ENCODE measurements at regions not wholly inside any gene's neighbourhood (a gene's known extent, or its start where the extent isn't known, plus 50 kb on each side); places are given as distances from the start of the nearest gene placed in this dataset.
"Not testable (repeated sequence)": the region's sequence is repeated elsewhere in the genome, so short reads cannot be mapped to it uniquely, and the experiment has no call there.

DNA sequence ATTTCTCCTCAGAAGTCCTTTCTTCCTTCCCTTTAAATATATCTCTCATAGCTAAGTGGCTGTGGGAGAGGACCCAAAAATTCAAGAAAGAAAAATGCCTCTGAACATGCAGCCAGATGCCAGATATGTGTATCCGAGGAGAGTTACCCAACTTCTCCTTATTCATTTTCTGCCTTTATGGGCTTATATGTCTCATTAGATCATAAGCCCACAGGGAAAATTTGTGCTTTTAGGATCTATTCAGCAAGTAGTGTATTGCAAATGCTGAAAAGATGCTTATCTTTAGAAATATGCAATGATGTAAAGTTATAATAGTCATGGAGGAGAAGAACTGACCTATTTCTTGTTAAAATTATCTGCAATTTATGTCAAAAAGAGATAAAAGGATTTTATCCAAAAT lies 371.8 kb upstream of the NOCT start:
- no peak for DNase-seq (ENCODE audit: extremely low read depth, low read depth)

DNA sequence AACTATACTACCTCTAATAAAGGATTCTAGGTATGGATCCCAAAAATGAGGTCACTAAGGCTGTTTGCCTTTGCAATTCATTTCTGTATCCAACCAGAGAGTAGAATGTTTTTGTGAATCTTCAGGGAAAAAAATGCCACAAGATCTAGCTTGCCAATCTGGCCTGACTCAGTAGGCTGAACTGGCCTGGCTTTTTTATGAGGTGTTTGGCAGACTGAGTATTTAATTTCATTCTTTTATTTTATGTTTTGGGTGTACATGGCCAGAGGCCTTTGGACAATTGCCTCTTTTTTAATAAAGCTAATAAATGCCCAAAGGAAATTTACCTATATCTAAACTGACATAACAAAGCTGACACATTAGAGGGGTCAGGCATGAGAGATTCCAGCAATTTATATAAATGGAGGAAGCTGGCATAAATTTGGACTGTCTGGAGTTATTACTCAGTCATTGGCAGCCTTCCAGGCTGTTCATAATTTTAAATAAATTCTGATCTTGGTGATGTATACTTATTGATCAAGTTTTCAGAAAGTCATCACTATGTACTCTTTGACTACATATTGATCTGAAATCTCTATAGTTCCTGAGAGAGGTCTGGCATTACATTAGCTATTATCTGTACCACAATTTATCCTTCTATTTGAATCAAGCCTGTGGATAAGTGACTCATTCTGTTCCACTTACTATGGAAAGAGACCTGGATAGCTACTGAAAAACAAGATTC lies 376.4 kb upstream of the NOCT start:
- no peak for DNase-seq (ENCODE audit: extremely low read depth, low read depth)

DNA sequence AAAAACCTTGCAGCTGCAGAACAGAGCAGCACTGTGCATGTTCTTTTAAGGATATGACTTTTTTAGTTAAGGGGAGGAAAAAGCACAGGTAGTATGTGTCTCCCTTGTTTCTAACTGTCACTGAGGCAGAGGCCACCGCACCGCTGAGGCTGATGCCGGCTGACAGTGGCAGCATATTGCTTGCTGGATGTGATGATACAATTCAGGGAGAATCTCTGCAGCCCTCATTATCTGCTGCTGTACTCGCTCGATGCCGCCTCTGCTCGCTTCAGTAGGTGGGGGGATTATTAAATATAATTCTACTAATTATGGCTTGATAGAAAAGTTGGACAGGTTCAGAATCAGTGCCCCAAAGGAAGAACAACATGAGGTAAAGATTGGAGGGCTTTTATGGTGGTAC lies 378.8 kb upstream of the NOCT start:
- DNase-seq (ENCODE audit: extremely low read depth, low read depth): no peak

DNA sequence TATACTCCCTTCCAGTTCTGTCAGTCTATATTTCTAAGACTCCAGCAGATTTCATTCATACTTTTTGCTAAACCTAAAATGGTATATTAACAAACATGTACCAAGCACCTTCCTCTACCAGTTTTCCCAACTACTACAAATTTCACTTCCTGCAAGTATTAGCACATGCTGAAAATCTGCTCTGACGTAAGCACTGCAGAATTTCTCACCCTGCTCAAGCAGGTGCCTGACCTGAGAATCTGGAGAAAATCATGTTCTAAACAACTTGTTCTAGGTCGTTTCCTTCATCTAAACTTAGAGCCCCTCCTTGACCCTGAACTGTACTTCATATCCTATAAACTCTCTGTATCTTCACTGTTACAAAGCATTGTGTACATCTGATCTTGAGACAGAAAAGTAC lies 380.7 kb upstream of the NOCT start:
- DNase-seq (ENCODE audit: extremely low read depth, low read depth): no peak

DNA sequence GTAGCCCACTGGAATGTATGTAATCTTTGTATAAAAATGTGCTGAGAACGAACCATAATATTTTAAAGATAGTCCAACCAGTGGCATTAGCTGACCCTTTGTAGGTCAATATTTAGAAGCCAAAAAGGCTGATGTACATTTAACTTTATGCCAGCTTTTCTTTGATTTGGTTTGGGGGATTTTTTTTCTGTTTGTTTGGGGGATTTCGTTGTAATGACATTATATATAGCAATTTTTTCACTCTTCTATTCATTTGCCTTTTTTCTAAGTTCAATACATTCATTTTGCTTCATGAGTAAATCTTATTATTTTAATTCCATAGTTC lies 382.0 kb upstream of the NOCT start:
- no peak for DNase-seq (ENCODE audit: extremely low read depth, low read depth)

DNA sequence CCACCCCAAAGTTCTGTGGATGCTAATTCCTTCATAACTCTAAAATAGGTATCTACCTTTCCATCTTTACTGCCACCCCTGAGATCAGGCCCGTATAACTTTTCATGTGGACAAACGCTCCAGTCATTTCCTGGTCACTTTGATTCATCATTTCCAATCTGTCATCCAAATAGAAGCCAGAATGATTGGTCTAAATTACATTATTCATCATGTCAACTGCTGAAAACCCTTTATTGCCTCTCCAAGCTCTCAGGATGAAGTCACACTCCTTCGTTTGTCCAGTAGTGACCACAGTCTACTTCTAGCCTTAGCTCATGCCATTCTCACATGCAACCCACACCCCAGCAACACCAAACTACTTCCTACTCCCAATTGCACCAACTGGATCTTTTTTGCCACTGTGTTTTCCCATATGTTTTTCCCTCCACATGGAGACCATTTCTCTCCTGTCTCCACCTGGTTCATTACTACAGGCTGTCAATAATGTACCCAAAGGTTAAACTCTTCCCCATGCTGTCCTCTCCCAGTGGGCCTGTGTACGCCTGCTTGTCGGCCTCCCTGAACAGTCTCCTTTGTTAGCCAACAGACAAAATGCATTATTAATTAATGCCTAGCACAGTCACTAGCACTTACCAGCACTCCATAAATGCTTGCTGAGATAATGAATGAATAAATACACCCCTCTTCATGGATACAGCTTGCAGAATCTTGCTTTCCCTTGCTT lies 382.6 kb upstream of the NOCT start:
- DNase-seq (ENCODE audit: extremely low read depth, low read depth): no peak

DNA sequence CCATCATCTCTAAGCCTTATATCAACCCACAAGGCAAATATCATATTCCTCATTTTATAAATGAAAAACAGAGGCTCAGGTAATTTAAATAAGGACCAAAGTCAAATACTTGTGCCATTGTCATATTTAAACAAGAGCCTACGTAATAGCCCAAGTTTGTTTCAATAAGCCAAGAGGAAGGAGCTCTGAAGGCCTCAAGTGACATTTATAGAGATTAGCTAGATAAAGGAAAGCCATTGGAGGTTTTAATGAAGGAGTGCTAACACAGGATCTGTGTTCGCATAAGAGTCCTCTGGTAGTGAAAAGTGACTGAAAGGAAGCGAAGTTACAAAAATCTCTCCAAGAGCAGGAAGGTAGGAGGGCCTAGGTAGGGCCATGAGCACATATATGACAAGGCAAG lies 384.9 kb upstream of the NOCT start:
- no peak for DNase-seq (ENCODE audit: extremely low read depth, low read depth)

DNA sequence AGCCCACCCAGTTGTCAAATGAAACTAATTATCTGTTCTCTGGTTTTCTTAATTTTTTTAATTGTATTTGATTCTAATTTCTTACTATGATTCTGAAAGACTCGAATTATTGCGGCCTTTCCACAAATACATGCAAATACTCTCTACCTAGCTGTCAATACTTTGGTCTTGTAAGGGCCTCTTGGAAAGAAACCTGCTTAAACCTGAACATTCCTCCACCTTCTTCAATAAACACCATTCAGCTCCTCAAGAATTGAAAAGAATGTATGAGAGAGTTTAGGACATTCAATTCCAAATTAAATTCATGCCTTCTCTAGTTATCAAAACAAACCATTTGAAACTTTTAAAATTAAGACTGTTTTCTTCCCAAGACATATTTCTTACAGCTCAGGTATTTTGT lies 385.9 kb upstream of the NOCT start:
- DNase-seq (ENCODE audit: extremely low read depth, low read depth): no peak

DNA sequence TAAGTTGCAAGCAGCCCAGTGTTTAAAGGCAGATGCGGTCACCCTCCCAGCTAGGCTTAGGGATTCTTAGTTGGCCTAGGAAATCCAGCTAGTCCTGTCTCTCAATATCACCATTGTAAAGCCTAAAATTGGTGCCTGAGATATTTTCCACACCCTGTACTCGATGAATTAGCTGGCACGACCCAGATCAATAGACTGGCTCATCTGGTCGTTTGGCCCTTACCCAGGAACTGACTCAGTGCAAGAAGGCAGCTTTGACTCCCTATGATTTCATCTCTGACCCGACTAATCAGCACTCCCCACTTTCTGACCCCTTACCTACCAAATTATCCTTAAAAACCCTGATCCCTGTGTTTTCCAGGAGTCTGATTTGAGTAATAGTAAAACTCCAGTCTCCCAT lies 384.9 kb upstream of the SLC7A11 start:
- no peak for DNase-seq (ENCODE audit: extremely low read depth, low read depth)

DNA sequence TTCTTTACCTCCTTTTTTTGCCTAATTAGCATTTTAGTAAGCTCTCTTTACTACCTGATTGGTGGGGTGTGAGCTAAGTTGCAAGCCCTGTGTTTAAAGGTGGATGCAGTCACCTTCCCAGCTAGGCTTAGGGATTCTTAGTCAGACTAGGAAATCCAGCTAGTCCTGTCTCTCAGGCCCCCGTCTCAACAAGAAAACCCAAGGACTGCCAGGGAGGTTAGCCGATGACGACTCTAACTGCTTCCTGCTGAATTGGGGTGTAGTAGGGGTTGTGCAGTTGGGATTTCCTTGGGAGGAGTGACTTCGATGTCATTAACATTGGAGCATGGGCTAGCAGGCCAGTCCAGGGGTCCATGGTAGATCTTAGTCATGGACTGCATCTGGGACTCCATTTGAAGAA lies 380.2 kb upstream of the SLC7A11 start:
- not testable (repeated sequence) for DNase-seq (ENCODE audit: extremely low read depth, low read depth)

DNA sequence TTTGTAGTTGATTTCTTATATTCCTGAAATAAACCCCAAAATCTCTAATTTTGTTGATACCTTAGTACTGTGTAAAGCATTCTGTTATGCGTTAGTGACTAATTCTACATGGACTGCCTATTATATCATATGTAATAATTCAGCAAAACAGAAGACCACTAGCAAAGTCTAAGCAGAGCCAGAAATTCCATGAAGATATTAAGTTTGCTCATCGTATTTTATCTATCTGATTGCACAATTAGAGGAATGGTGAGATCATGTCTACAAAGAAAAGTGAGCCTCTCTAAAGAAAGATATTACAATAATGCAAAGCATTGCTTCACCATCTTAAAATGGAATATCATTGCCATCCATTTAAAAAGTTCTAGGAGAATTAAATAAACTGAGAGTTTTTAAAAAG lies 374.6 kb upstream of the SLC7A11 start:
- no peak for DNase-seq (ENCODE audit: extremely low read depth, low read depth)

DNA sequence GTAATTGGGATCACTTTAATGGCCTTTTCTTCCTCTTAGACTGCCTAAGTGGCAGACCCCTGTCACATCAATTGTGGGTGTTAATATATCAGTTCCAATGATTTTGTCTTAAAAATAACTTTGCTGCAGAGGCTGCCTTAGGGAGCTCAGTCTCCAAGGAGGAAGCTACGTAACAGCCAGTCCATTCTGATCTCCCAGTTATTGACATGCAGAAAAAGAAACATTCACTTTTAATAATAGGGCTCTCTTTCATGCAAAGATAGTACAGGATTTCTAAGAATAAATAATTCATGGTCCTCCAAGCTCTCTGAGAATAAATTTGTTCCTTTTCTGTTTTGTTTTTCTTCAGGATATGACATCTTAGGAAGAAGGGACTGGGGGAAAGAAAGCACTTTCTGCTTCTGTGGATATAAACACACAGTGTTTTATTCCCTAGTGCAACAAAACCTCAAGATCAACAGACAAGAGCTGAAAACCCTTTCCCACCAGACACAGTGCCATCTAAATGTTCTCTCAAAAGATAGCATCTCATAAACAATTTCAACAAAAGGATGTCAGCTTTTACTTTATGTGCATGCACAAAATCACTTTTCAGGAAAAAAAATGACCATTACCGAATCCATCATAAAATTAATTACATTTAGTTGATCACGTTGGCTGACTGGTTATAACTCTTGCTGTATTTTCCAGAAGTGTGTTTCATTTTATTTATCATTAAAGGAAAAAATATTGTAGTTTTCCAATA lies 372.4 kb upstream of the SLC7A11 start:
- DNase-seq (ENCODE audit: extremely low read depth, low read depth): no peak

DNA sequence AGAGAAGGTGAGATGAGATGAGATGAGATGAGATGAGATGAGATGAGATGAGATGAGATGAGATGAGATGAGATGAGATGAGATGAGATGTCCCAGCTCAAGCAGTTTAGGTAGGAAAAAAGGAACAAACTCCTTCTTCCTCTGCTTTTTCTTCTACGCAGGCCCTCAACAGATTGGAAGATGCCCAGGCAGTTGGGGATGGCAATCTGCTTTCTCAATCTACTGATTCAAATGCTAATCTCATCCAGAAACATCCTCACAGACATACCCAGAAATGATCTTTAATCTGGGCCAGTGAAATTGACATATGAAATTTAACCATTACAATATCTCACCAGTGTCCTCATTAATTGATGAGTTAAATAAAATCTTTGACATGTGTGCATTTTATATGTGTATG lies 370.3 kb upstream of the SLC7A11 start:
- no peak for DNase-seq (ENCODE audit: extremely low read depth, low read depth)

DNA sequence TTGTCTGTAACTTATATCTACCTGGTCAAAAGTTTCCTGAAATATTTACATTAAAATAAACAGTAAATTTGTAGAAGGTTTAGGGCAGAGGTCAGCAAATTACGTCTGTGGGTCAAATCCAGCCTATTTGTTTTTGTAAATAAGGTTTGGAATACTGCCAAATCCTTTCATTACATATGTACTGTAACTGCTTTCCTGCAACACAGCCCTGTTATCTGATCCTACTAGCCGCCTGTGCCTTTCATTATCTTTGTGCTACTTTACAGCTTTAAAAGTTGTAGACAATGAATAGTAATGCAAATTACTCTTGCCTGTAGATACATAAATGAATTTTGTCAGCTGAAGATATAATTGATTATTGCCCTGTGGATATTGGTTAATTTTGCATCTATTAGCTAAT lies 369.6 kb upstream of the SLC7A11 start:
- DNase-seq (ENCODE audit: extremely low read depth, low read depth): no peak

DNA sequence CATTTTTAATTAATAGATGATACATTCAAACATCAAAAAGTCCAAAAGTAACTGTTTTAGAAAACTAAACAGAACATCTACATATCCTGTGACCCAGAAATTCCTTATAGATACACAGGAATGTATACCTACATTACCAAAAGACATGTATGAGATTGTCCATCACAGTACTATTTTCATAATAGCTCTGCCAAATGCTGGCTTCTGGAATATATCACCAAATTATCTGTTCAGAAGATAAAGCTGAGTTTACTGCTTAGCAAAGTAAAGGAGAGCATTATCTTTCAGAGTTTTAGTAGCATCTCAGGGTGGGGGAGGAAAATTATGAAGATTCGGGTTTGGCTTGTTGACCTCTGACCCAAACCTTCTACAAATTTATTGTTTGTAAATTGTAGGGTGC lies 368.9 kb upstream of the SLC7A11 start:
- no peak for DNase-seq (ENCODE audit: extremely low read depth, low read depth)

DNA sequence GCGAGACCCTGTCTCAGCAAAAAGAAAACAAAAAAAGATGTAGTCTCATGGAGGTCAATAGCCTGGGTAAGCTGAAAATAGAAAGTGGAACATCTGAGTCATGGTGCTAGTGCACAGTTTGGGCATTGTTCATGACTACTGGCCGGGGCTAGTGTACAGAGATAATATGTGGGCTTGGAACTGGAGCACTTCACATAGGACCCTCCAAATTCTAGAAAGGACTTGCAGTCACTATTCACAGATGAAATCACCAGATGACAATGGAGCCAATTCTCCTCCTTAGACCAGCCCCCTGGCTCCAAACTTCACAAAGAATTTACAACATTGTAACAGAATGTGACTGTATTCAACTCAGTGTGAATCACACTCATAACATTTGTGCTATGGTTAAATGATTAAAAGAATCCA lies 367.8 kb upstream of the SLC7A11 start:
- no peak for DNase-seq (ENCODE audit: extremely low read depth, low read depth)

DNA sequence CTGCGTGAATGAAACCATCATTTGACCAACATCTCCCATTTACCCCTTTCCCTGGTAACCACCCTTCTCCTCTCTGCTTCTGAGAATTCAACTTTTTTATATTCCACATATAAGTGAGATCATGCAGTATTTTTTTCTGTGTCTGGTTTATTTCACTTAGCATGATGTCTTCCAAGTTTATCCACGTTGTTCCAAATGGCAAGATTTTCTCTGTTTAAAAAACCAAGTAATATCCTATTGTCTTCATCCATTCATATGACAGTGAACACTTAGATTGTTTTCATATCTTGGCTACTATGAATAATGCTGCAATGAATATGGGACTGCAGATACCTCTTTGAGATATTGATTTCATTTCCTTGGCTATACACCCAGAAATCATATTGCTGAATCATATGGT lies 362.4 kb upstream of the SLC7A11 start:
- DNase-seq (ENCODE audit: extremely low read depth, low read depth): no peak

DNA sequence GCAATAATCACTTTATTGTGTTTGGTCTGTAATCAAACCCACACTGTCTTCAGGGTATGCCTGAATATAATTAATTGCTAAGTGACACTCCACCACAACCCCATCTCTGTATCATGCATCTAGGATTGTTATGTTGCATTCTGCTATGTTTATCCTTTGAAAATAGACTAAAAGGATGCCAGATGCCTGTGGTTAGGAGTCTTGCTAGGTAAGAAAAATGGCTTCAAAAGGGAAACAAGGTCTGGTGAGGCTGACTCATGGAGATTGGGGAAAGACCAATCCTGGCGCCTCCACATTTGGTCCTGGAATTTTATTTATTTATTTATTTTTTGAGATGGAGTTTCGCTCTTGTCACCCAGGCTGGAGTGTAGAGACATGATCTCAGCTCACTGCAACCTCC lies 360.5 kb upstream of the SLC7A11 start:
- DNase-seq (ENCODE audit: extremely low read depth, low read depth): no peak

DNA sequence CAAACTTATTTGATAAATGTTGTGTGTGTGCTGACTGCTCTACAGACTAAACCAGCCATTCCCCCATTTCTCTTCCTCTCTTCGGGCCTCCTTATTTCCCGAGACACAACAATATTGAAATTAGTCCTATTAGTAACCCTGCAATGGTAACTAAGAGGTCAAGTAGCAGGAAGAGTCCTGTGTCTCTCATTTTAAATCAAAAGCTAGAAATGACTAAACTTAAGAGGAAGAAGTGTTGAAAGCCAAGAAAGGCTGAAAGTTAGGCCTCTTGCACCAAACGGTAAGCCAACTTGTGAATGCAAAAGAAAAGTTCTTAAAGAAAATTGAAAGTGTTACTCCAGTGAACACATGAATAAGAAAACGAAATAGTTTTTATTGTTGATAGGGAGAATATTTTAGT lies 357.8 kb upstream of the SLC7A11 start:
- DNase-seq (ENCODE audit: extremely low read depth, low read depth): no peak

DNA sequence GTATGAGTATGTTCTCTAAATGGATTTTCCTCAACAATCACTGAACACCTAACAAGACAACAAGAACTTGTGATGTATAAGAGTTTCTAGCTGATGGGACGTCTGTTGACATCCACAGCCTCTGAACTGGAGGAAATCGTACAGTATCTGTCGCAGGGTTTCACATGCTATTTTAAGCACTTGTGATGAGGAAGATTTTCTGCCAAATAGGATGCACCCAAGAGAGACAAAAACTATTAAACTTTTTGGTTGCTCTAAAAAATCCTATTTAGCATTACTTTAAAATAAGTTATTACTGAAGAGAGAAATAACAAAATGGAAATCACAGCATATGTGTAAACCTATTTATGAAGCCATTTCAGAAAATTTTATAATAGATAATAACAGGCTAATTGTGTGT lies 356.1 kb upstream of the SLC7A11 start:
- DNase-seq (ENCODE audit: extremely low read depth, low read depth): no peak

DNA sequence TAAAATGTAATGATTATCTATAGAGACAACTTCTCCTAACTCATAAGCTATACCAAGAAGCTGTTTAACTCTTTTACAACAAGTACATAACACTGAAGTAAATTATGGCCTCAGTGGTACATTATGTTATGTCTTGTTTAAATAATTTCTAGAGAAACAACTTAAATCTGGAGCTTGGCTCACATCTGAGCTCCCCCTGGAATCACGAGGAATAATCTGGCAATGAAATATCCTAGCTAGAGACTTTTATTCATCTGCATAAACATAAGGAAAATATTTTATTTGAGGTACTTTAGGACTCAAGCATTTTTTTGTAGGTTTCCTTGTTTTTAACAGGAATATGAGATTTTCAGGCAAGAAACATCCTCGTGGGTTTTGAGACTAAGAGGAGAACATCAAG lies 354.7 kb upstream of the SLC7A11 start:
- no peak for DNase-seq (ENCODE audit: extremely low read depth, low read depth)
